Neural progenitor cell (in vitro differentiated cells): ENCODE measurements at regions not wholly inside any gene's neighbourhood (a gene's known extent, or its start where the extent isn't known, plus 50 kb on each side); places are given as distances from the start of the nearest gene placed in this dataset.

Experiments
- CTCF ChIP-seq: fragments of 200-600 bp; sonication (generic); IDR thresholded peaks from 2 replicates; pipeline ENCODE4 v1.5.1; 2017; ENCODE audit warnings: antibody characterized with exemption, mild to moderate bottlenecking
- EZH2 ChIP-seq: fragments of 200-600 bp; sonication (generic); IDR thresholded peaks from 2 replicates; pipeline ENCODE4 v1.6.1; 2017; ENCODE audit warnings: antibody characterized with exemption, mild to moderate bottlenecking, moderate library complexity
- EZH2phosphoT487 ChIP-seq: fragments of 200-600 bp; sonication (generic); IDR thresholded peaks from 2 replicates; pipeline ENCODE4 v1.6.1; 2017; ENCODE audit warnings: antibody characterized with exemption

DNA sequence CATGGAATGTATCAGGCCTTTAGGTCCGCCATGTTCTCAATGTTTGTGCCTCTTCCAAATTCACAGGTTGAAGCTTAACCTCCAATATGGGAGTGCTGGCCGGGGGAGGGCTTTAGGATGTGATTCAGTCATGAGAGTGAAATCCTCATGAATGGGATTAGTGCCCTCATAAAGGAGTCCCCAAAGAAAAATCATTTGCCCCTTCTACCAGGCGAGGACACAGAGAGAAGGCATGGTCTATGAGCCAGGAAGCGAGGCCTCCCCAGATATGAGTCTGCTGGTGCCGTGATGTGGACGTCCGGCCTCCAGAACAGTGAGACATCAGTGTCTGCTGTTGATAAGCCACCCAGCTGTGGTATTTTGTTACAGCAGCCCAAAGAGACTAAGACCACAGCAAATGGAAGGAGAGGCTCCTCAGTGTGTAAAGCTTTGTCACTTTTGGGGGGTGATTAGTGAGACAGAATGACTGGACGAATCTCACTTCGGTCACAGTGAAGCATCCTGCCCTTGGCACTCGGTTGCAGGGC is 231.3 kb upstream of the KLF6 start:
- no peak for TF ChIP-seq CTCF
- no peak for TF ChIP-seq EZH2phosphoT487
- TF ChIP-seq EZH2, result no peak
